NCI-H1694 (cell line): ENCODE measurements at regions not wholly inside any gene's neighbourhood (a gene's known extent, or its start where the extent isn't known, plus 50 kb on each side); places are given as distances from the start of the nearest gene placed in this dataset.

ENCODE experiments used
- DNase-seq: peaks from one replicate; lab custom pipeline; 2025; lab: John Stamatoyannopoulos, UW

GRCh38 chr22:47245786-47246185 is 483.3 kb downstream of the TBC1D22A start:
- no peak for DNase-seq

GRCh38 chr22:47245286-47245685 is 482.8 kb downstream of the TBC1D22A start:
- no peak for DNase-seq

GRCh38 chr22:47240116-47240515 is 477.7 kb downstream of the TBC1D22A start:
- no peak for DNase-seq

GRCh38 chr22:47239474-47239860 is 477.0 kb downstream of the TBC1D22A start:
- DNase-seq, result no peak

GRCh38 chr22:47238690-47239473 is 476.4 kb downstream of the TBC1D22A start:
- peak; percentile 61 for DNase-seq

GRCh38 chr22:47237890-47238480 is 475.5 kb downstream of the TBC1D22A start:
- DNase-seq, result no peak

GRCh38 chr22:47236718-47237117 is 474.3 kb downstream of the TBC1D22A start:
- no peak for DNase-seq

- no peak for DNase-seq
These were observed 473.7 kb downstream of the TBC1D22A start for GRCh38 chr22:47236161-47236560.

- DNase-seq, result no peak
These were observed 471.1 kb downstream of the TBC1D22A start for GRCh38 chr22:47233316-47234243.

- DNase-seq, result no peak
These were observed 470.3 kb downstream of the TBC1D22A start for GRCh38 chr22:47232753-47233152.

GRCh38 chr22:47232197-47232596 is 469.7 kb downstream of the TBC1D22A start:
- no peak for DNase-seq

GRCh38 chr22:47231759-47232158 is 469.3 kb downstream of the TBC1D22A start:
- no peak for DNase-seq

- DNase-seq, result no peak
These were observed 468.3 kb downstream of the TBC1D22A start for GRCh38 chr22:47230741-47231140.

- no peak for DNase-seq
These were observed 467.8 kb downstream of the TBC1D22A start for GRCh38 chr22:47230251-47230650.

GRCh38 chr22:47228767-47229166 is 466.3 kb downstream of the TBC1D22A start:
- no peak for DNase-seq

GRCh38 chr22:47225931-47226633 is 463.6 kb downstream of the TBC1D22A start:
- DNase-seq, result no peak

GRCh38 chr22:47225080-47225930 is 462.9 kb downstream of the TBC1D22A start:
- DNase-seq, result no peak
